ENCODE measurements at regions not wholly inside any gene's neighbourhood (a gene's known extent, or its start where the extent isn't known, plus 50 kb on each side); places are given as distances from the start of the nearest gene placed in this dataset.

DNA sequence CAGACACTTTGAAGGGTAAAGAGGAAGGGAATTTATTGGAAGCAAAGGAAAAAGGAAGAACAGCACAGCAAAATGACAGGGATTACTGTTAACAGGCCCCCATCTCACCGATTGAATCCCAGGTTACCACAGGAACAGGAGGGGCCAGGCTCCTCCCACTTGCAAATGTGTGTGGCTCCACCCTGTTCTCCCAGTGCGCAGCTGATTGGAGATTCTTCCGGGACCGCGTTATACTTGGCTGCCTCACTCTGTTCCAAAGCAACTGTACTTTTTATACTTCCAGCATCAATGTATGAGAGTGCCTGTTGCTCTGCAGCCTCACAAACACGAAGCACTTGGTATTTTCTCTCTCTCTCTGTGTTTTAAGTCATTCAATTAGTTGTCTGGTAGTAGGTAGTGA, 273.6 kb upstream of the MDGA2 start:
- TF ChIP-seq, protein P1, sequence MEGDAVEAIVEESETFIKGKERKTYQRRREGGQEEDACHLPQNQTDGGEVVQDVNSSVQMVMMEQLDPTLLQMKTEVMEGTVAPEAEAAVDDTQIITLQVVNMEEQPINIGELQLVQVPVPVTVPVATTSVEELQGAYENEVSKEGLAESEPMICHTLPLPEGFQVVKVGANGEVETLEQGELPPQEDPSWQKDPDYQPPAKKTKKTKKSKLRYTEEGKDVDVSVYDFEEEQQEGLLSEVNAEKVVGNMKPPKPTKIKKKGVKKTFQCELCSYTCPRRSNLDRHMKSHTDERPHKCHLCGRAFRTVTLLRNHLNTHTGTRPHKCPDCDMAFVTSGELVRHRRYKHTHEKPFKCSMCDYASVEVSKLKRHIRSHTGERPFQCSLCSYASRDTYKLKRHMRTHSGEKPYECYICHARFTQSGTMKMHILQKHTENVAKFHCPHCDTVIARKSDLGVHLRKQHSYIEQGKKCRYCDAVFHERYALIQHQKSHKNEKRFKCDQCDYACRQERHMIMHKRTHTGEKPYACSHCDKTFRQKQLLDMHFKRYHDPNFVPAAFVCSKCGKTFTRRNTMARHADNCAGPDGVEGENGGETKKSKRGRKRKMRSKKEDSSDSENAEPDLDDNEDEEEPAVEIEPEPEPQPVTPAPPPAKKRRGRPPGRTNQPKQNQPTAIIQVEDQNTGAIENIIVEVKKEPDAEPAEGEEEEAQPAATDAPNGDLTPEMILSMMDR (IDR thresholded peaks at IDR 0.05; ENCODE audit: low read depth, low read length) = no peak
- DNase-seq (ENCODE audit: low read depth, low spot score) = no peak
- no peak overlapping the region for H3K27ac ChIP-seq (ENCODE audit: low read depth, low read length)
- ChIA-PET CTCF (no interaction called here), POLR2A (no interaction called here)
- H3K4me3 ChIP-seq (ENCODE audit: low read depth, low read length) = no peak overlapping the region
- peaks cover 8% of the 10 kb centered on the region for H3K9me3 ChIP-seq (ENCODE audit: control insufficient read depth, insufficient read depth, low read length)
- H3K27me3 ChIP-seq (ENCODE audit: control insufficient read depth, insufficient read depth, low read length) = no peaks in the 10 kb centered on the region

DNA sequence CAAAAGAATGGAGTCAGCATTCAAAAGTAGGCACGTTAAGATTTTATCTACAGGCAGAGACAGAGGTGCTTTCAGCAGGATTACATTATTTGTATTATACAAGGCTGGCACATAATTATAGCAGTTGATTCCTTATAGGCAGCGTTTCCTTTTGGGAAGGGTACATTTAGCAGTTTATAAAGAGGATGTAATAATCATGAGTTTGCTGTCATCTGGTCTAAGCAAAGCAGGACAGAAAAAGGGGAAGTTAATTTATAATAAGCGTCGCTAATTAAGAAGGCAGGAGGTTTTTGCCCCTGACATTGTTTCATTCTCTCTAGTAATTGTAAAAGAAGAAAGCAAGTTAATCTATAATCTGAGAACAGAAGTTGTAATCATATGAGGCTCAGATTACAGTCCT, 259.9 kb upstream of the MDGA2 start:
- DNase-seq (ENCODE audit: low read depth, low spot score) = no peak
- H3K27me3 ChIP-seq (ENCODE audit: control insufficient read depth, insufficient read depth, low read length) = no peaks in the 10 kb centered on the region
- H3K4me3 ChIP-seq (ENCODE audit: low read depth, low read length) = no peak overlapping the region
- CTCF ChIA-PET = no interaction called here
- H3K27ac ChIP-seq (ENCODE audit: low read depth, low read length) = no peak overlapping the region
- POLR2A ChIA-PET = no interaction called here
- peaks cover 8% of the 10 kb centered on the region; the same call in 1 of the 2 replicates for H3K9me3 ChIP-seq (ENCODE audit: control insufficient read depth, insufficient read depth, low read length)
- TF ChIP-seq, protein P1 (IDR thresholded peaks at IDR 0.05; ENCODE audit: low read depth, low read length) = no peak

DNA sequence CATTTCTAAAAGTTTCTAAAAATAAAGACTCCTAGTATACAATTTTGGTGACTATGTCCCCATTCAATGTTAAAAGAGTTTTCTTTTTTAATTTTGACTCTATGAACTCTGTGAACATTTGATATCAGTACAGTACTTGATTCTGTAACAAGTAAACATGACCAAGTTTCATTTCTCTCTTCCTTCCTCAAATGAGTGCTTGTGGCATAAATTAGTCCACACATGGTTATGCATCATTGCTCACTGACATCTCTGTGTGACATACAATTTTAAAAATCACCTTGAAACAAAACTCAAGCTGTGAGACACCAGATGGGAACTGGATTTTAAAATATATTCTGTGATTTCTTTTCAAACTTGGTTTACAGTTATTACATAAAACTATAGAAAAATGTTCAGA, 253.9 kb upstream of the MDGA2 start:
- POLR2A ChIA-PET = no interaction called here
- no peak overlapping the region for H3K4me3 ChIP-seq (ENCODE audit: low read depth, low read length)
- H3K9me3 ChIP-seq (ENCODE audit: control insufficient read depth, insufficient read depth, low read length) = peaks cover 11% of the 10 kb centered on the region; the same call in 1 of the 2 replicates
- CTCF ChIA-PET = no interaction called here
- H3K27me3 ChIP-seq (ENCODE audit: control insufficient read depth, insufficient read depth, low read length) = no peaks in the 10 kb centered on the region
- TF ChIP-seq, protein P1 (IDR thresholded peaks at IDR 0.05; ENCODE audit: low read depth, low read length) = no peak
- no peak overlapping the region for H3K27ac ChIP-seq (ENCODE audit: low read depth, low read length)
- DNase-seq (ENCODE audit: low read depth, low spot score) = no peak

DNA sequence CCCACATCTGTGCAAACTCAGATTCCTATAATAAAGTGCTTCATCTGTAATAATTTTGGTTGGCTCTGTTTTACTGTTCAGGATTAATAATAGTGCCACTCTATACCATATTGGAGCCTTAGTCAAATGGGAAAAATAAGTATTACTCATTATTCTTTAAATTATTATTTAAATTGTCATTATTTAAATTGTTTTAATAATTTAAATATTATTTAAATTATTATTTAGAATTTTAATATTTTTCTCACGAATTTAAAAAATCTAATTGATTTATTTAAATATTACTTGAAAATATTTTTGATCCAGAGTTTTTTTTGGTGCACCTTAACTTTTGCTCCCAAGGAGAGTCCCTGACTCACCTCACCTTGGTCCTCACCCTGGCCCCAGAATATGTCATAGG, 245.7 kb upstream of the MDGA2 start:
- H3K4me3 ChIP-seq (ENCODE audit: low read depth, low read length) = no peak overlapping the region

DNA sequence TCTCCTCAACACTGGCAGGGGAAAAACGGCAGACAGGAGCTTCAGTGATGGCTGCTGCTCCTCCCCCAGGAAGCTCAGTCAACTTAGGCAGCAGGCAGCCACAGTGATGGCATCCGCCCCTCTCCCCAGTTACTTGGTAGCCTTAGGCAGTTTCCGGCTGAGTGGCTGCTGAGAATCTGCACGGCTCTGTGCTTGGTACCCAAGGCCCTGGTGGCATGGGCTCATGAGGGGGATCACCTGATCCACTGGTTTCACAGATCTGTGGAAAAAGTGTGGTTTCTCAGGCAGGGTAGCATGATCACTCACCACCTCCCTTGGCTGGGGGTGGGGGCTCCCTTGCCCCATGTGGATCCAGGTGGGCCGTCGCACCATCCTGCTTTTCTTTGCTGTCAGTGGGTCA, 244.6 kb upstream of the MDGA2 start:
- H3K27ac ChIP-seq (ENCODE audit: low read depth, low read length) = no peak overlapping the region
- H3K4me3 ChIP-seq (ENCODE audit: low read depth, low read length) = no peak overlapping the region
- TF ChIP-seq, protein P1 (IDR thresholded peaks at IDR 0.05; ENCODE audit: low read depth, low read length) = no peak
- peaks cover 11% of the 10 kb centered on the region for H3K9me3 ChIP-seq (ENCODE audit: control insufficient read depth, insufficient read depth, low read length)
- H3K27me3 ChIP-seq (ENCODE audit: control insufficient read depth, insufficient read depth, low read length) = no peaks in the 10 kb centered on the region
- POLR2A ChIA-PET = no interaction called here
- CTCF ChIA-PET = no interaction called here
- DNase-seq (ENCODE audit: low read depth, low spot score) = no peak

More for the DNA sequence above, 245.7 kb upstream of the MDGA2 start:
- CTCF ChIA-PET = no interaction called here
- TF ChIP-seq, protein P1 (IDR thresholded peaks at IDR 0.05; ENCODE audit: low read depth, low read length) = no peak
- Histone ChIP-seq H3K9me3 (ENCODE audit: control insufficient read depth, insufficient read depth, low read length) (peaks cover 11% of the 10 kb centered on the region), H3K27ac (ENCODE audit: low read depth, low read length) (no peak overlapping the region), H3K27me3 (ENCODE audit: control insufficient read depth, insufficient read depth, low read length) (no peaks in the 10 kb centered on the region)
- DNase-seq (ENCODE audit: low read depth, low spot score) = no peak
- POLR2A ChIA-PET = no interaction called here

Data from AG04450 (cell line).